ENCODE measurements at regions not wholly inside any gene's neighbourhood (a gene's known extent, or its start where the extent isn't known, plus 50 kb on each side); places are given as distances from the start of the nearest gene placed in this dataset.

- no peak for TF ChIP-seq TEAD4 (IDR thresholded peaks at IDR 0.05)
- no peak for TF ChIP-seq CREB1 (IDR thresholded peaks at IDR 0.05; ENCODE audit: low read depth)
- TF ChIP-seq YY1 (IDR thresholded peaks at IDR 0.05; ENCODE audit: low read depth), result no peak
- TF ChIP-seq MAX (IDR thresholded peaks at IDR 0.05), result no peak
- no peak for TF ChIP-seq CEBPB (IDR thresholded peaks at IDR 0.05)
- TF ChIP-seq EP300 (IDR thresholded peaks at IDR 0.05; ENCODE audit: borderline replicate concordance), result no peak
- no peak for TF ChIP-seq TCF12 (IDR thresholded peaks at IDR 0.05; ENCODE audit: low read depth)
- no peak for TF ChIP-seq ZBTB7A (IDR thresholded peaks at IDR 0.05; ENCODE audit: low read depth)
- no peak for TF ChIP-seq USF1 (IDR thresholded peaks at IDR 0.05)
These were observed 206.6 kb upstream of the RASA1 start for GRCh38 chr5:87061046-87061445.

- TF ChIP-seq REST (IDR thresholded peaks at IDR 0.05; ENCODE audit: low read depth) (no peak), EP300 (IDR thresholded peaks at IDR 0.05; ENCODE audit: borderline replicate concordance) (no peak), TCF12 (IDR thresholded peaks at IDR 0.05; ENCODE audit: low read depth) (no peak), EGR1 (IDR thresholded peaks at IDR 0.05) (no peak), CEBPB (IDR thresholded peaks at IDR 0.05) (no peak), RAD21 (IDR thresholded peaks at IDR 0.05; ENCODE audit: low read depth) (no peak), YY1 (IDR thresholded peaks at IDR 0.05; ENCODE audit: low read depth) (no peak), ZBTB7A (IDR thresholded peaks at IDR 0.05; ENCODE audit: low read depth) (no peak), CREB1 (IDR thresholded peaks at IDR 0.05; ENCODE audit: low read depth) (no peak), USF1 (IDR thresholded peaks at IDR 0.05) (no peak), TAF1 (IDR thresholded peaks at IDR 0.05; ENCODE audit: low read depth) (no peak), MAX (IDR thresholded peaks at IDR 0.05) (no peak), FOXM1 (IDR thresholded peaks at IDR 0.05; ENCODE audit: borderline replicate concordance, low read depth) (no peak), NFIC (IDR thresholded peaks at IDR 0.05) (no peak), TEAD4 (IDR thresholded peaks at IDR 0.05) (no peak)
These were observed 198.4 kb upstream of the RASA1 start for GRCh38 chr5:87069311-87069710.

- TF ChIP-seq ZBTB7A (IDR thresholded peaks at IDR 0.05; ENCODE audit: low read depth) (no peak), USF1 (IDR thresholded peaks at IDR 0.05) (no peak), RAD21 (IDR thresholded peaks at IDR 0.05; ENCODE audit: low read depth) (peak; percentile 62)
These were observed 197.6 kb upstream of the RASA1 start for GRCh38 chr5:87069974-87070608.

- TF ChIP-seq CEBPB (IDR thresholded peaks at IDR 0.05) (no peak), RAD21 (IDR thresholded peaks at IDR 0.05; ENCODE audit: low read depth) (no peak), TEAD4 (IDR thresholded peaks at IDR 0.05) (no peak), EGR1 (IDR thresholded peaks at IDR 0.05) (no peak), USF1 (IDR thresholded peaks at IDR 0.05) (no peak), CREB1 (IDR thresholded peaks at IDR 0.05; ENCODE audit: low read depth) (no peak), TAF1 (IDR thresholded peaks at IDR 0.05; ENCODE audit: low read depth) (no peak), EP300 (IDR thresholded peaks at IDR 0.05; ENCODE audit: borderline replicate concordance) (no peak), TCF12 (IDR thresholded peaks at IDR 0.05; ENCODE audit: low read depth) (no peak), FOXM1 (IDR thresholded peaks at IDR 0.05; ENCODE audit: borderline replicate concordance, low read depth) (no peak), MAX (IDR thresholded peaks at IDR 0.05) (no peak), YY1 (IDR thresholded peaks at IDR 0.05; ENCODE audit: low read depth) (no peak), NFIC (IDR thresholded peaks at IDR 0.05) (no peak), ZBTB7A (IDR thresholded peaks at IDR 0.05; ENCODE audit: low read depth) (no peak), REST (IDR thresholded peaks at IDR 0.05; ENCODE audit: low read depth) (no peak)
These were observed 193.6 kb upstream of the RASA1 start for GRCh38 chr5:87074072-87074471.
